ENCODE measurements at regions not wholly inside any gene's neighbourhood (a gene's known extent, or its start where the extent isn't known, plus 50 kb on each side); places are given as distances from the start of the nearest gene placed in this dataset.

DNA sequence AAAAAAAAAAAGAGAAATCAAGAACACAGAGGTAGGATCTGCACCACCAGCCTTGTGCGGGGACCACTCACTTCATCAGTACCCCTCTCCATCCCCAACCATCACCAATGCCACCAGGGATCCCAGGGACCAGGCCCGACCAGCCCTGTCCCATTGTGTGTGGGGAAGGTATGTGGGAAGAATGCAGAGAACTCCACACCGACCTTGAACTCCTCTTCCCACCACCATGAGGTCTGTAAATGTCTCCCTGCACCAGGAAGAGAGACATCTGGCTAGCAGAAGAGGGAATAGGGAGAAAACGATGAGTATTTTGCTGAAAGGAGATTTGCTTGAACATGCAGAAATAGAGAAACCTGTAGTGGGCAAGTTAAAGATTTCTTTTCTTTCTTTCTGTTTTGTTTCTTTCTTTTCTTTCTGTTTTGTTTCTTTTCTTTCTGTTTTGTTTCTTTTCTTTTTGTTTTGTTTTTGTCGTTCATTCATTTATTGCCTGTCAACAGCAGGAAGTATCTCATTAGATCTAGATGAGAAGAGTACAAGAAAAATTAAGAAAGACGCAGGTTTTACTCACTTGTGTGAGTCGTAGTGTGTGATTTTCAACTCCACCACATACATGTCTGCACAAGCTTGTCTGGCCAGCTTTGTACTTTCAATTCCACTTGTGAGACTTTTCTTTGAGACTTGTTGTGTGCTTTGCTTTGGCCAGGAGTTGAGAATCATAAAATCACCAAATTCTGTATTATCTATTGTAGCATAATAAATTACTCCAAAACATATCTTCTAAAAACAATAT is 179.8 kb upstream of the HAAO start:
- Histone ChIP-seq H3K9me3 (replicated peaks; ENCODE audit: low read length) (no peaks in the 10 kb centered on the region), H3K36me3 (ENCODE audit: insufficient read depth, low read length) (no peaks in the 10 kb centered on the region), H3K4me1 (ENCODE audit: control insufficient read depth, insufficient read depth, low read length) (peaks cover 59% of the 10 kb centered on the region), H3K4me2 (ENCODE audit: low read length) (no peak overlapping the region), H3K4me3 (ENCODE audit: low read length) (no peak overlapping the region), H3K27me3 (ENCODE audit: control insufficient read depth, insufficient read depth, low read length) (no peaks in the 10 kb centered on the region), H3K9ac (ENCODE audit: low read depth, low read length) (no peak overlapping the region)

DNA sequence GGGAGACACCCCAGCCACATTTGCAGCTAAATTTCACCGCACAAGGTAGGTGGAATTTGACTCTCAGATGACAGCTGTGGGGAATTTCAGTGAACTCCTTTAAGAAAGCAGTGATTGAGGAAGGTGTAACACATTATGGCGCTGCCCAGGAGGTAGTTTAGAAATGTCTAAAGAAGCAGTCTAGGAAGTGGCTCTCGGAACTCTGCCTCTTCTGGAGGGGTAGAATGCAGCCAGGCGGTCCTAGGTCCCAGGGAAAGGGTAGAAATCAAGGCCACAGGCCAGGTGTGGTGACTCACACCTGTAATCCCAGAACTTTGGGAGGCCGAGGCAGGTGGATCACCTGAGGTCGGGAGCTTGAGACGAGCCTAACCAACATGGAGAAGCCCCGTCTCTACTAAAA is 179.0 kb upstream of the HAAO start:
- H3K4me1 ChIP-seq (ENCODE audit: control insufficient read depth, insufficient read depth, low read length) = peaks cover 59% of the 10 kb centered on the region
- H3K36me3 ChIP-seq (ENCODE audit: insufficient read depth, low read length) = no peaks in the 10 kb centered on the region
- H3K27me3 ChIP-seq (ENCODE audit: control insufficient read depth, insufficient read depth, low read length) = no peaks in the 10 kb centered on the region
- H3K4me2 ChIP-seq (ENCODE audit: low read length) = no peak overlapping the region
- H3K9ac ChIP-seq (ENCODE audit: low read depth, low read length) = no peak overlapping the region
- H3K9me3 ChIP-seq (replicated peaks; ENCODE audit: low read length) = no peaks in the 10 kb centered on the region
- no peak overlapping the region for H3K4me3 ChIP-seq (ENCODE audit: low read length)

- Histone ChIP-seq H3K4me1 (ENCODE audit: control insufficient read depth, insufficient read depth, low read length) (peaks cover 60% of the 10 kb centered on the region), H3K36me3 (ENCODE audit: insufficient read depth, low read length) (no peaks in the 10 kb centered on the region), H3K4me3 (ENCODE audit: low read length) (no peak overlapping the region), H3K9ac (ENCODE audit: low read depth, low read length) (peak overlapping the region; percentile 61), H3K9me3 (replicated peaks; ENCODE audit: low read length) (no peaks in the 10 kb centered on the region), H3K27me3 (ENCODE audit: control insufficient read depth, insufficient read depth, low read length) (no peaks in the 10 kb centered on the region), H3K4me2 (ENCODE audit: low read length) (peak overlapping the region; percentile 55)
Observed at GRCh38 chr2:42970151-42970550, 177.8 kb upstream of the HAAO start.

DNA sequence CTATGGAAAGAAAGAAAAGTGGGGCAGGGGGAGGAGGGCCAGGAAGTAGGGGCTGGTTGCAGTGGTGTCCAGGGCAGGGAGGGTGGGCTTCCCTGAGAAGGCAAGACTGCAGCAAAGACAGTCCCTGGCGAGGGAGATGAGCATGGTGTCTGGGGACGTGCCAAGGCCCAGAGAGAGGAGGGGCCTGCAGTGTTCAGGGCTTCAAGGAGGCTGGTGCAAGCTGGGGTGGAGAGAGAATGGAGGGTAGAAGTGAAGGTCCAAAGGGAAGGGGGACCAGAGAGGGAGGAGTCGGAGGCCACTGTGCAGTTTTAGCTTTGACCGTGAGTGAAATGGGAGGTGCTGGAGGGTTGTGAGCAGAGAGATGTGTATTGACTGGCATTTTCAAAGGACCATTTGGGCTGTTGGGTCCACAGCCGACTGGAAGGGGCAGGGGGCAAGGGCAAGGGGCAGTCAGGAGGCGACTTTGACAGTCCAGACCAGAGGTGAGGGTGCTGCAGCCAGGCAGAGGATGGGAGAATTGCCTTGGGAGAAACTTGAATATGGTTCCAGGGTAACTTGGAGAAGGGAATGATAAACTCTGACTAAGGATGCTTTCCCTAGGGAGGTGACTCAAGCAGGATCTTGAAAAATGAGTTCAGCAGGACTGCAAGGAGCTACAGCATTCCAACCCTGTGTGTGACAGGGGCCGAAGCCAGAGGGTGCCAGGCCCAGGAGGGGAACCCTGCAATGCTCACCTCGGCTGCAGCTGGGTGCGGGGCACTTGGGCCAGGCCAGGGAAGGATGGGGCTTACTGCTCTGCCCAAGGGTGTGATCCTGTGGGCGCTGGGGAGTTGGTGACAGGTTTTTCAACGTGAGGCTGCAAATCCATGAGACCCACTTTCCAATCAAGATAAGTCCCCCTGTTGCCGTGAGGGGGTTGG is 177.1 kb upstream of the HAAO start:
- no peaks in the 10 kb centered on the region for H3K9me3 ChIP-seq (replicated peaks; ENCODE audit: low read length)
- H3K4me3 ChIP-seq (ENCODE audit: low read length) = no peak overlapping the region
- no peaks in the 10 kb centered on the region for H3K27me3 ChIP-seq (ENCODE audit: control insufficient read depth, insufficient read depth, low read length)
- peaks cover 61% of the 10 kb centered on the region for H3K4me1 ChIP-seq (ENCODE audit: control insufficient read depth, insufficient read depth, low read length)
- H3K9ac ChIP-seq (ENCODE audit: low read depth, low read length) = peak overlapping the region; percentile 61
- peak overlapping the region; percentile 55 for H3K4me2 ChIP-seq (ENCODE audit: low read length)
- no peaks in the 10 kb centered on the region for H3K36me3 ChIP-seq (ENCODE audit: insufficient read depth, low read length)

DNA sequence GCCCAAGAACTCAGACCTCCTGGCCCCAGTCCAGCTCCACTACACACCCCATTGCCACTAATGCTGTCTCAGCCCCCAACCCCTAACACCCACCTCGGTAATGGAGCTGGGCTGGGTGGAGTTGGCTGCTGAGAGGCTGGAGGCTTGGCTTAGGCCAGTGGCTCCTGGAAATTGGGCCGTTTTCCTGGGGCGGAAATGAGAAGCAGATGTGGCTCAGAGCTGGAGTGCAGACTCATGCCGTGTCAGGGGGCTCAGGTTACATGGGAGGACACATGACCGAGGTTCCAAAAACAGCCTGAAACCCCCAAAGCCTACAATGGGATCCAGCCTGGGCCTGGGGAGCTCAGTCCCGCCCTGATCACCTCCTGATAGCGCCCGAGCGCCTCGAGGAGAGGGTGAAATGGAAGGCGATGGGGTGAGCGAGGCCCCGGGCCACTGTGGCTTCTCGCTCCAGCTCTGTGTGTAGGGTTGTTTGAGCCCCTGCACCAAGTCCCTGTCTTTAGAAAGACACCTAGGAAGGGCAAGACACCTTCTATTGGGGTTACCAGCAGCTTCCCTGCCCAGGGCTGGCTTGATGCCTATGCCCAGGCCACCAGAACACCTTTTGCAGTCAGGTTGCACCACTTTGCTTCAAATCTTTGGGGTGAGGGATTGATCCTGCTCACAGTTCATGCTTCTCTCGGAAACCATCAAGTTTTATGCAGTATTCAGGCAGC is 175.7 kb upstream of the HAAO start:
- Histone ChIP-seq H3K4me2 (ENCODE audit: low read length) (peak overlapping the region; percentile 29), H3K9ac (ENCODE audit: low read depth, low read length) (peak overlapping the region; percentile 42)

GRCh38 chr2:42965910-42966309 is 173.5 kb upstream of the HAAO start:
- no peak overlapping the region for H3K9ac ChIP-seq (ENCODE audit: low read depth, low read length)

More for the DNA sequence above, 175.7 kb upstream of the HAAO start:
- Histone ChIP-seq H3K27me3 (ENCODE audit: control insufficient read depth, insufficient read depth, low read length) (no peaks in the 10 kb centered on the region), H3K4me1 (ENCODE audit: control insufficient read depth, insufficient read depth, low read length) (peaks cover 62% of the 10 kb centered on the region), H3K4me3 (ENCODE audit: low read length) (no peak overlapping the region), H3K9me3 (replicated peaks; ENCODE audit: low read length) (no peaks in the 10 kb centered on the region), H3K36me3 (ENCODE audit: insufficient read depth, low read length) (no peaks in the 10 kb centered on the region)

GRCh38 chr2:42965196-42965595 is 172.8 kb upstream of the HAAO start:
- Histone ChIP-seq H3K9ac (ENCODE audit: low read depth, low read length) (peak overlapping the region; percentile 64), H3K4me1 (ENCODE audit: control insufficient read depth, insufficient read depth, low read length) (peaks cover 55% of the 10 kb centered on the region), H3K4me2 (ENCODE audit: low read length) (peak overlapping the region; percentile 69), H3K36me3 (ENCODE audit: insufficient read depth, low read length) (no peaks in the 10 kb centered on the region), H3K4me3 (ENCODE audit: low read length) (no peak overlapping the region), H3K9me3 (replicated peaks; ENCODE audit: low read length) (no peaks in the 10 kb centered on the region), H3K27me3 (ENCODE audit: control insufficient read depth, insufficient read depth, low read length) (no peaks in the 10 kb centered on the region)

More at GRCh38 chr2:42965910-42966309, 173.5 kb upstream of the HAAO start:
- H3K4me3 ChIP-seq (ENCODE audit: low read length) = no peak overlapping the region
- no peaks in the 10 kb centered on the region for H3K27me3 ChIP-seq (ENCODE audit: control insufficient read depth, insufficient read depth, low read length)
- H3K4me1 ChIP-seq (ENCODE audit: control insufficient read depth, insufficient read depth, low read length) = peaks cover 51% of the 10 kb centered on the region
- H3K9me3 ChIP-seq (replicated peaks; ENCODE audit: low read length) = no peaks in the 10 kb centered on the region
- no peak overlapping the region for H3K4me2 ChIP-seq (ENCODE audit: low read length)
- no peaks in the 10 kb centered on the region for H3K36me3 ChIP-seq (ENCODE audit: insufficient read depth, low read length)

DNA sequence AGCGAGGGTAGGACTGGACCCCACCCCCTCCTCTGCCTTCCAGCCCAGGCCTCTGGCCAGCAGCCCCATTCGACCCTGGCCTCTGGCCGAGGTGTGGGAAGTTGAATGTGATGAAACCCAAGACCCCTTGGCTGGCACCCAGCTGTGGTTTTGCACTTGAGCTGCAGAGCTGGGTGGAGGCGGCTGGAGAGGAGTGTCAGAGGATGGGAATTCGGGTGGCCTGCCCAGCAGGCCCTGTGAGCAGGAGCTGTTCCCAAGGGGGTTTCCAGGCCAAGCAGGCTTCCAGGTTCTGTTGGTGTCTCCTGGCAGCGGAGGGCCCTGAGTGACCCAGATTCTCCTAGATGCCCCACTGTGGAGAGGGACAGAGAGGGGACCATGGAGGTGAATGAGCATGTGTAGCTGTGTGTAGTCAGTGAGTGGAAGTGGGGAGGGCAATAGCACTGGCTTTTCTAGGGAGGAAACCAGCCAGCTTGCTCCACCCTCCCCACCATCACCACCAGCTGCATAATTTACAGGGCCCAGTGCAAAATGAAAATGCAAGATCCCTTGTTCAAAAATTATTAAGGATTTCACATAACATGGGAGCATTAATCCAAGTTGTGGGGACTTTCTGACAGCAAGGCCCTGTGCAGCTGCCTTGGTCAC is 172.2 kb upstream of the HAAO start:
- H3K4me3 ChIP-seq (ENCODE audit: low read length) = peak overlapping the region; percentile 32
- no peaks in the 10 kb centered on the region for H3K27me3 ChIP-seq (ENCODE audit: control insufficient read depth, insufficient read depth, low read length)
- peak overlapping the region; percentile 69 for H3K4me2 ChIP-seq (ENCODE audit: low read length)
- no peaks in the 10 kb centered on the region for H3K36me3 ChIP-seq (ENCODE audit: insufficient read depth, low read length)
- peak overlapping the region; percentile 64 for H3K9ac ChIP-seq (ENCODE audit: low read depth, low read length)
- H3K4me1 ChIP-seq (ENCODE audit: control insufficient read depth, insufficient read depth, low read length) = peaks cover 55% of the 10 kb centered on the region
- no peaks in the 10 kb centered on the region for H3K9me3 ChIP-seq (replicated peaks; ENCODE audit: low read length)

DNA sequence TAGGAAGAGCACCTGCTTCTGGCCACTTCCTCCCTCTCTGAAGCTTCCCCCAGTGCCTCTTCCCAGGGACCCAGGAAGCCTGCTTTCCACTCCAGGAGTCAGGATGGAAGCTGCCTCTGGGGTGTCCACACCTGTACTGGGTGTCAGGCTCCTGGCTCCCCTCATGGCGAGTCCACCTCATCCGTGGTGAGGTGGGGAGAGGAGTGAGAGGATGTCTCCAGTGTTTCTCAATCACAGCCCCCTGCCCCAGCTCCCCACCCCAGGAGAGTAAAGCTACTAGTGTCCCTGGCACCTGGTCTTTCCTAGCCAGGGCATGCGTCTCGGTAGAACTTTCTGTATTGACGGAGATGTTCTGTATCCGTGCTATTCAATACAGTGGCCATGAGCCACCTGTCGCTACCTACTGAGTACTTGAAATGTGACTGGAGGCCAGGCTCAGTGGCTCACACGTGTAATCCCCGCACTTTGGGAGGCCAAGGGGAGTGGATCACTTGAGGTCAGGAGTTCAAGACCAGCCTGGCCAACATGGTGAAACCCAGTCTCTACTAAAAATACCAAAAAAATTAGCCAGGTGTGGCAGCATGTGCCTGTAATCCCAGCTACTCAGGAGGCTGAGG is 171.2 kb upstream of the HAAO start:
- H3K9ac ChIP-seq (ENCODE audit: low read depth, low read length) = no peak overlapping the region
- peaks cover 56% of the 10 kb centered on the region for H3K4me1 ChIP-seq (ENCODE audit: control insufficient read depth, insufficient read depth, low read length)
- H3K9me3 ChIP-seq (replicated peaks; ENCODE audit: low read length) = no peaks in the 10 kb centered on the region
- no peak overlapping the region for H3K4me2 ChIP-seq (ENCODE audit: low read length)
- no peak overlapping the region for H3K4me3 ChIP-seq (ENCODE audit: low read length)
- no peaks in the 10 kb centered on the region for H3K27me3 ChIP-seq (ENCODE audit: control insufficient read depth, insufficient read depth, low read length)
- H3K36me3 ChIP-seq (ENCODE audit: insufficient read depth, low read length) = no peaks in the 10 kb centered on the region

DNA sequence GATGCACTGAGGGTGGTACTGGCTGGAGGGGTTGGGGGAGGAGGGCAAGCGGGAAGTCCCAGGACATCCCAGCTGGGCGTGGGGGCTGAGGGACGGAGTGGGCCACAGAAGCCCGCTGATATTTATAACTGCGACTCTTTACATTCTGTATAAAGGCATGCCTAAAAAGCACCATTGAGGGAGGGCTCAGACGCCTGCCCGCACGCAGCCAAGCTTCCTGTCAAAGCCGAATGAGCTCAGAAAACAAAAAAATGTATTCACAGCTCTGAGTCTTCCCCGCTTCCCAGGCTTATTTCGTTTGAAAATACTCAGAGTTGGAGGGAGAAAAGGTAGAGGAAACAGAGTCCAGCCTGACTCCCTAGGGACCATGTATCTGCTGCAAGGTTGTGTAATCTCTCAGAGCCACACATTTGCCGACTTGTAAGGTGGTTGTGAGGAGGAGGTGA is 170.1 kb upstream of the HAAO start:
- no peaks in the 10 kb centered on the region for H3K36me3 ChIP-seq (ENCODE audit: insufficient read depth, low read length)
- peaks cover 54% of the 10 kb centered on the region for H3K4me1 ChIP-seq (ENCODE audit: control insufficient read depth, insufficient read depth, low read length)
- no peaks in the 10 kb centered on the region for H3K27me3 ChIP-seq (ENCODE audit: control insufficient read depth, insufficient read depth, low read length)
- H3K9ac ChIP-seq (ENCODE audit: low read depth, low read length) = no peak overlapping the region
- no peak overlapping the region for H3K4me2 ChIP-seq (ENCODE audit: low read length)
- no peak overlapping the region for H3K4me3 ChIP-seq (ENCODE audit: low read length)
- H3K9me3 ChIP-seq (replicated peaks; ENCODE audit: low read length) = no peaks in the 10 kb centered on the region
